CD4-positive, alpha-beta T cell treated with Interleukin-6 for 4 hours (primary cell): ENCODE measurements at regions not wholly inside any gene's neighbourhood (a gene's known extent, or its start where the extent isn't known, plus 50 kb on each side); places are given as distances from the start of the nearest gene placed in this dataset.

Experiments used
- DNase-seq: peaks from one replicate; pipeline ENCODE4 v3.0.0-alpha.2; 2020; ENCODE audit warnings: mixed read lengths

DNA sequence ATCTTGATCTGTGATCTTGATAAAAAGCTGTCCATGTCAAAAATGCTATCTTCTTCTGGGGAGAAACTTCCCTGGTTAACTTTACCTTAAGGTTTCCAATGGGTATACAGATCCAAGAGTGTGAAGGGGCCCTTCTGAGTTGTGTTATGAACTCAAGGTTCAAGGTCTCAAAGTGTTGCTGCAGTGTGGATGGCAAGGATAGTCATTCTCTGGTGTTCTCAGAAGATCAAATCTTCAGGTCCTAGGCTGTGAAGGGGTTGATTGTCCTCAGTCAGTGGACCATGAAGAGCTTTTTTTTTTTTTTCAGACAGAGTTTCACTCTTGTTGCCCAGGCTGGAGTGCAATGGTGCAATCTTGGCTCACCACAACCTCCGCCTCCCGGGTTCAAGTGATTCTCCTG lies 114.4 kb downstream of the SPTSSA start:
- no peak for DNase-seq

DNA sequence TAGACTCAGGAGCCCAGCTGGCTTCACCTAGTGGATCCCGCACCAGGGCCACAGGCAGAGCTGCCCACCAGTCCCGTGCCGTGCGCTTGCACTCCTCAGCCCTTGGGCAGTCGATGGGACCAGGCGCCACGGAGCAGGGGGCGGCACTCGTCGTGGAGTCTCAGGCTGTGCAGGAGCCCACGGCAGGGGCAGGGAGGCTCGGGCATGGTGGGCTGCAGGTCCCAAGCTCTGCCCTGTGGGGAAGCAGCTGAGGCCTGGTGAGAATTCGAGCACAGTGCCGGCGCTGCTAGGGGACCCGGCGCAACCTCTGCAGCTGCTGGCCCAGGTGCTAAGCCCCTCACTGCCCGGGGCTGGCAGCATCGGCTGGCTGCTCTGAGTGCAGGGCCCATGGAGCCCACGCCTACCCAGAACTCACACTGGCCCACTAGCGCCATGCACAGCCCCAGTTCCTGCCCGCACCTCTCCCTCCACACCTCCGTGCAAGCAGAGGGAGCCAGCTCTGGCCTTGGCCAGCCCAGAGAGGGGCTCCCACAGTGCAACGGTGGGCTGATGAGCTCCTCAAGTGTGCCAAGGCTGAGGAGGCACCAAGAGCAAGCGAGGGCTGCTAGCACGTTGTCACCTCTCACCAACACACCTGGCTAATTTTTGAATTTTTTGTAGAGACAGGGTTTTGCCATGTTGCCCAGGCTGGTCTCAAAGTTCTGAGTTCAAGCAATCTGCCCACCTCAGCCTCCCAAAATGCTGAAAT lies 116.1 kb downstream of the SPTSSA start:
- no peak for DNase-seq

DNA sequence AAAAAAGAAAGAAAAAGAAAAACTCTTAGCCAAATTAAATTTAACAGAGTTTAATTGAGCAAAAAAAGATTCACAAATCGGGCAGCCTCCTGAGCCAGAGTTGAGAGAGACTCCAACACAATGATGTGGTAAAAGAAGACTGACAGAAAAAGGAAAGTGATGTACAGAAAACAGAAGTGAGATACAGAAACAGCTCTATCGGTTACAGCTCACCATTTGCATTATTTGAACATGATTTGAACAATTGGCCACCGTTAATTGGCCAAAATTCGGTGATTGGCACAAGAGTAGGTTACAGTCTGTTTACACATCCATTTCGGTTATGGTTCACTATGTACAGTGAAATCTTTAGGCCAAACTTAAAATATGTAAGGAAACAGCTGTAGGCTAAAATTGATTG lies 117.7 kb downstream of the SPTSSA start:
- DNase-seq = no peak

DNA sequence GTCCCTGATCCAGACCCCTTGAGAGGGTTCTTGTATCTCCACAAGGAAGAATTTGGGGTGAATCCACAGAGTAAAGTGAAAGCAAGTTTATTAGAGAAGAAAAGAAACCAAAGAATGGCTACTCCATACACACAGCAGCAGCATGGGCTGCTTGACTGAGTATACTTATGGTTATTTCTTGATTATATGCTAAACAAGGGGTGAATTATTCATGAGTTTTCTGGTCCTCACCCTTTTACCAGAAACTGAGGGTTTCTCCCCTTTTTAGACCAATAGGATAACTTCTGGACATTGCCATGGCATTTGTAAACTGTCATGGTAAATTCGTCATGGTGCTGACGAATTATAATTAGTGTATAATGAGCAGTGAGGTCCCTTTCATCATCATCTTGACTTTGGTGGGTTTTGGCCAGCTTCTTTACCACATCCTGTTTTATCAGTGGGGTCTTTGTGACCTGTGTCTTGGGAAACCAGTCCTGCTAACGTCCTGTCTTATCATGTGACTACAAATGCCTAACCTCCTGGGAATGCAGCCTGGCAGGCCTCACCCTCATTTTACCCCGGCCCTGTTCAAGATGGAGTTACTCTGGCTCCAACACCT lies 121.9 kb downstream of the SPTSSA start:
- no peak for DNase-seq

DNA sequence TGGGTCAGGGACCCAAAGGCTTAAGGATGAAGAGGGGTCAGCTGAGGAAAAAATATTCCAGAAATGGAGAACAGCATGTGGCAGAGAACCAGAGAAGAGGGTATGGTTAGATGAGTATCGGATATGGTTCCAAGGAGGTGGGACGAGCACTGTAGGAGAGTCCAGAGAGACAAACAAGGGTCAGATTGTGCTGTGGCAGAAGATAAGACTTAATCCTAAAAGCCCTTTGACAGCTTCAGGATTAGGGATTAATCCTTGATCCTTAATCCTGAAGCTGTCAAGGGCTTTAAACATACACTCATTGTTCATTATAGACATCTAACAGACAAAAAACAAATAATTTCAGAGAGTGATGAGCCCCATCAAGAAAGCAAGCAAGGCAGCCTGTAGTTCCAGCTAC lies 124.0 kb downstream of the SPTSSA start:
- no peak for DNase-seq

DNA sequence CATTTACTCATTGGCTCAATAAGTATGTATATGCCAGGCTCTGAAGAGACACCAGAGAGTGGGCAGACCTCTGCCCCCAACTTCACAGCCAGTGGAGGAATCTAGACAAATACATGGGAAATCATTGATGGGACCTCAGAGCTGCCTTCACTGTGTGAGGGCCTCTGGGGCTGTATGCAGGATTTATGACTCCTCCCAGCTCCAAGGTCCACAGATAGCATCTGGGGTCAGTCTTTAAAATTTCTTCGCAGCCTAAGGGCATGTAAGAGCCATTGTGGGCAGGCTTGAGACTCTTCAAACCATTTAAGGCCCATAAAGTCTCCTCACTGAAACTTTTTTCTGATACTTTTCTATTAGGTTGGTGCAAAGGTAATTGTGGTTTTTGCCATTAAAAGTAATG lies 125.5 kb downstream of the SPTSSA start:
- DNase-seq = no peak

DNA sequence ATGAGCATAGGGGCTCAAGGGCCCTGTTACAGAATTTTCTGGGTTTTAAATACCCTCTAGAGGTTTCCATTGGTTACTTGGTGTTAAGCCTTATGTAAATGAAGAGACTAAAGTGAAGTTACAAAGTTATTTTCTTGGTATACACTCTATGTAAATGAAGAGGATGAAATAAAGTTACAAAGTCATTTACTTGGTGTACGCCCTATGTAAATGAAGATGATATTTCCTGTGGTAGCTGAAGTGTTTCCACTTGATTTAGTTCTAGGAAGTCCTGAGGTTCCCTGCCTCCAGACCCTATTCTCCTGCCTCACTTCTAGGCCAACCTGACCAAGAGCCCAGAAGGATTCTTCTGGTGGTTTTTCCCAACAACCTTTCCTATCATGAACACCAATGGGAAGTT lies 126.1 kb downstream of the SPTSSA start:
- no peak for DNase-seq

DNA sequence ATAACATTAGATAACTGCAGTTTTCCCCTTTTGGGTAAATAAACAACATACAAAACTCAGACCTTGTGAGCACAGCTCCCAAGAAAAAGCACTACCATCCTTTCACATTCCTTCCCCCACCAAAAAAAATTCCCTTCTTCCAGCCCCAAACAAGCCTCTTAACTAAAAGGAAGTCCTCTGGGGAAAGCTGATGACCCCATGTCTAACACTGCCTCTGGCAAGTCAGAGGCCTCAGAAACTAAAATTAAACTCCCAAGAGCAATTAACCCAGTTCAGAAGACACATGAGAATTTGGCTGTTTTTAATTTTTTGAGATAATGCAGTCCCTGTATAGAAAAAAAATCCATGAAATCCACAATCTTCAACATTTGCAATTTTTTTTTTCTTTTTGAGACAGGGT lies 127.7 kb downstream of the SPTSSA start:
- no peak for DNase-seq

DNA sequence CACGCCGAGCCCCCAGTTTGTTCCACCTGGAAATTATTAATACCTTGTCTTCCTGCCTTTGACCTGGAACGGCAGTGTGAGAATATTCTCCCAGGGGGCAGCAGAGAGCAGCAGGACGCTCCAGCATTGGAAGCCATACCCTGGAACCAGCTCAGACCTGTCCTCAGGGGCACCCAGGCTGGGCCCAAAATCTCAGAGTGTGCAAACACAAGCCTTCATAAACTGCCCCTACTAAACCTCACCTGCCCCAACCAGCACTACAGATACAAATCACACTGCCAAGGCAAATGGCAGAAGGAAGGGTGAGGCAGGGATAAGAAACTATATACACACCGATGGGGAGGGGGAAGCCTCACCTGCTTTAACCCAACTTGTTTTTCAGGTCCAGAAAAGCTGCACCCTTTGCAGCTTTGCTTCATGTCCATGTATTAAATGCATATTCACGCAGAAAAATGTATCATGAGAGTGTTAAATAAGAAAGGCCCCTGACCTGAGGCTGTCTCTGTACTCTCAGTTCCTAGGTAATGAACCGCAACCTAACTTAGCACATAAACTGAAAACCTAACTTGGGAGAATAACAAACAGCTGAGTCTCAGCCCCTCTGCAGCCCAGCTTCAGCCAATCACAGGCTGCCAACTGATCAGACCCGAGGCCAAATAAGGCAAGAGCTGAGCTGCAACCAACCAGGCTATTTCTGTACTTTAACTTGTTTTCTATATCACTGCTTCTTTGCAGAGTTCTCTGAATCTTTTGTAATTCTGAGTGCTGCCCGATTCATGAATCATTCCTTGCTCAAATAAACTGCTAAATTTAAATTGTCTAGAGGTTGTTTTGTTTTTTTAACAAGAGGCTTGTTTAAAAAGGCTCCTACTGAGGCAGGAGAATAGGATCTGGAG lies 130.1 kb downstream of the SPTSSA start:
- DNase-seq = peak; percentile 60

DNA sequence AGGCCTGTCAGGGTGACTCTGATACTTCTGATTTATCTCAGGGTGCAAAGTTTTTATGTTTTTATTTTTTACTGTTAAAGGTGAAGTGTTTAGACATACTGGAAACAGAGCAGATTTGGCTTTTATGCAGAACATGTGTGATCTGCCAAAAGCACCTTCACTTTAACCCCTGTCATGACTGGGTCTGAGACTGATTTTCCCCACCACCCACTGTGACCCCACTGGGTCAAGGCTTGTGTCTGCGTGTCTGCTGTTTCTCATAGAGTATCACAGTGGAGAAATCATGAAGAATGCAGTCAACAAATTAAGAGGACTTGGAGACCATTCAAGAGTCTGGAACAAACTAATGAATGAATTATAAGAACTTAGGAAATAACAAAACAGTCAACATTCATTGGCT lies 131.2 kb downstream of the SPTSSA start:
- DNase-seq = no peak

DNA sequence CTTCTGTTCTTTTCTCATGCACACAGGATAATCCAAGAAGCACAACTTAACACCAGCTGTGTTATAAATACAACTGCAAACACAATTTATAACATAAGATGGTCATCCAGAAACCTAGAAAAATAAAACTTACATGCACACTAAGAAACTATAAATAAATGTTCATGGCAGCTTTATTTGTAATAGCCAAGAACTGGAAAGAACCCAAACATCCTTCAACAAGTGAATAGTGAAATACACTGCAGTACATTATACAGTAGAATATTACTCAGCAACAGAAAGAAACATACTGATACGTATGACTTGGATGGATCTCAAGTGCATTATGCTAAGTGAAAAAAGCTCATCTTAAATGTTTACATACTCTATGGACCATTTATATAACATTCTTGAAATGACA lies 132.7 kb downstream of the SPTSSA start:
- no peak for DNase-seq

DNA sequence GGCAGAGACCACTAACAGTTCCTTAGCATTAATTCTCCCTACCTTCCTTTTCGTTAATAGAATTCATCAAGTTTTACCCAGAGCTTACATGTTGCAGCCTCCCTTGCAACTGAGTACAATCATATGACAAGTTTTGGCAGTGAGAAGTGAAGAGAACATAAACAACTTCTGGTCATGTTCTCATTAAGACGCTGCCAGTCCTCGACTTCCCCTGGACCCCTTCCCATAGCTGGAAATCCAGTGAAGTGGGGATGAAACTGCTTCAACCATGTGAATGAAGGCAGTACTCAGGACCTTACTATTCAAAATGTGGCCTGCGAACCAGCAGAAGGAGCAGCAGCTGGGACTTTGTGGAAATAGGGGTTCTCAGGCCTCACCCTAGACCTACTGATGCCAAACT lies 133.9 kb downstream of the SPTSSA start:
- no peak for DNase-seq

DNA sequence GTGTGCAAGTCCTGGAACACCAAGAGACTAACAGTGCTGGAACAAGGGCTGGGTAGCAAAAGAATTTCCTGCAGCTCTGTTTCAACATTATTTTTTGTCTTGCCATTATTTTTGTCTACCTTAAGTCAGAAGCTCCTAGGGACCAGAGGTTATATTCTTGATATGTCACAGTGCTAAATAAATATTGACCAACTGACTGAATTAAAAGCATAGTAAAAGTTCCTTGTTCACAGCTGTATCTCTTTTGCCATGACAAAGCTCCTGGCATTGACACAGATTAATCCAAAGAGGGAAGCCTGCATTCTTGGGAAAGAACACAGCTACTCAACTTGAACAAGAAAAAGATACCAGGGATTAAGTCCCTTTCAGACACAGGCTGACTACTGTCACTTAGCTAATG lies 136.5 kb downstream of the SPTSSA start:
- no peak for DNase-seq

DNA sequence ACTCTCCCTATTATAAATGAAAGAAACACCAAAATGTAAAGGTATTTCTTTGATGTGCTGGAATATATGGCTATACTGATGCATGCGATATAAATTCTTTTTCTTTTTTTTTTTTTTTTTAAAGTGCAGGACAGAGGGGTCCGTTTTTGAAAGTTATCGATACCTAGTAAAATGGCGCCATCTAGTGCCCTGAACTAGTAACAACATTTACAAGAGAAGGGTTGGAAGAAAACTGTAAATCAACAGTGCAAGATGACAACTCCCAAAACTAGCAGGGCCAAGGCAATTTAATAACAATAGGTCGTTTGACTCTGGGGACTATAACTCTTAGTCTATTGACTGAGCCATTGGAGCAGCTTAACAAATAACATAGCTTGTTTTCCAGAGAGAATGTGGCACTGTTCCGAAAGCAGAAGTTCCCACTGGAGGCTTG lies 137.7 kb downstream of the SPTSSA start:
- peak; percentile 26 for DNase-seq

DNA sequence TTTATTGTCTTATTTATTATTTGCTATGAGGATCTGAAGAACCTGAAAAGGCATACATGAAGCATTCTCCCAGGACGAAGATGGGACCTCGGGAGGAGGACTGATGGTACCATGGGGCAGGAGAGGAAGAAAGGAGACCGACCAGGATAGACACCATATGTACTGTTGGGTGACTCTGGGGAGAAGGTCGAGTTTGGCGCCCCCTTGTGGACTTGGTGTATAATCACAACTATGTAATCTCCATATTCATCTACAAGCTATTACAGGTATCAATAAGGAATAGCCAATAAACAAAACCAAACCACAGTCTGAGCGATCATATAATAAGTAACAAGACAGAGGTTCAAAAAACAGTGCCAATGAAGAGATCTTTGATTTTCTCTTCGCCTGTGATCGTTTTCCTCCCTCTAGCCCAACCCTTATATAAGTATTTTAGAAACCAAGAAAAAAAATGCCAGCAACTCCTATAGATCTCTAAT lies 139.1 kb downstream of the SPTSSA start:
- peak; percentile 76 for DNase-seq

DNA sequence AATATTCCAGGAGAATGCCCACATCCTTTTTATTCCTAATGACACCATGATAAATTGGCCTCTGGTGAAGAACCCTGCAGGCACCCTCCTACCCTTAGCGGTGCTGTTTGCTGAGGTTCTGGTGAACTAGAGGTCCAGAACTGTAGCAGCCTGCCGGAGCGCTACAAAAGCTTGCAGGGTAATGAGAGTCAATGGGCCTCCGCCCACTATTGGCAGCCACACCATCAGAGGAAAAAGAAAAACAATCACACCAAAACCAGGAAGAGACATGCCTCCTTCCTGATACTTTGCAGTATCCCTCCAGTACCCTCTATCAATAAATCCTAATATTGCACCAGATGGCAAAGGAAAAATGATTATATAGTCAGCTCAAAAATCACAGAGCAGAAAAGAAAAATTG lies 142.9 kb downstream of the SPTSSA start:
- no peak for DNase-seq

DNA sequence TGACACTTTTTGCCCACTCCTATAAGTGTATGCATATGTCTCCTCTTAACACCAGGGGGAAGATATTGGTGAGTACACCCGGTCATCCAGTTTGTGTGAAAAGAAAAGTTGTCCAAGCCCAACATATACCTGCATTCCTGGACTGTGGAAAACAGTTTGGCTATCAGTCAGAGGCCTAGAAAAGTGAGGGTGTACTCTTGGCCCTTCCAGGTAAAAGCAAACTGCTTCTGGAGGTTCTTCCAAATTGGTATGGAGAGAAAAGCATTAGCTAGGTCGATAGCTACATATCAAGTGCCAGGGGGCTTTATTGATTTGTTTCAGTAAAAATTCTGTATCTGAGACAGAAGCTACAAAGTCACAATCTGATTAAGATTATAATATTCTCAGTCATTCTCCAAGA lies 144.0 kb downstream of the SPTSSA start:
- DNase-seq = no peak

DNA sequence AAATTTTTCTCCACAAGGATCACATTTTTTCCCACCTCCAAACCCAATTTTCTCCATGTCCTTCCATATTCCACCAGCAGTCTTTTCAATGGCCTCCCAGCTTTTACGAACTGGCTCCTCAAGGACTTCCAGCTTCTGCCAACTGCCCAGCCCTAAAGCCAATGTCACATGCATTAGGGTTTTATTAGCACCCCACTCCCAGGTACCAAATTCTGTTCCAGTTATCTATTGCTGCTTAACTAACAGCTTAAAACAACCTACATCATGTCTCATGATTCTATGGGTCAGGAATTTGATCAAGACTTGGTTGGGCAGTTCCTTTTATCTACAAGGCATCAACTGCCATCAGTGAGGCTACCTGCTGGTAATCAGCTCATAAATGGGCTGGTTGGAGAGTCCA lies 151.3 kb downstream of the SPTSSA start:
- no peak for DNase-seq

DNA sequence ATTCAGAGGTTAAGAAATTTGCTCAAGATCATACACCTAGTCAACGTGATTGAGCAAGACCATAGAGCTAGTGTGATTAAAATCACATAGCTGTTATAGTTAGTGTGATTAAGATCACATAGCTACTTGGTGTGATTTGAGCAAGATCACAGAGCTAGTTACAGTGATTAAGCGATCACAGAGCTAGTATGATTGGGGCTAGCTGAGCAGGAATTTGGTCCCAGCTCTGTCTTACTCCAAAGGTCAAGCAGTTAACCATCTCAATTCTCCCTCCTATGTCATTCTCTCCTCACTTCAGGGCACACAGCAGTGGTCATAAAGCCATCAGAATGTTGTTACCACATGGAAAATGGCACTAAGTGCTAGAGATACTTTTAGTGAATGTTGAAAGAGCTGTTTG lies 158.2 kb downstream of the SPTSSA start:
- no peak for DNase-seq

DNA sequence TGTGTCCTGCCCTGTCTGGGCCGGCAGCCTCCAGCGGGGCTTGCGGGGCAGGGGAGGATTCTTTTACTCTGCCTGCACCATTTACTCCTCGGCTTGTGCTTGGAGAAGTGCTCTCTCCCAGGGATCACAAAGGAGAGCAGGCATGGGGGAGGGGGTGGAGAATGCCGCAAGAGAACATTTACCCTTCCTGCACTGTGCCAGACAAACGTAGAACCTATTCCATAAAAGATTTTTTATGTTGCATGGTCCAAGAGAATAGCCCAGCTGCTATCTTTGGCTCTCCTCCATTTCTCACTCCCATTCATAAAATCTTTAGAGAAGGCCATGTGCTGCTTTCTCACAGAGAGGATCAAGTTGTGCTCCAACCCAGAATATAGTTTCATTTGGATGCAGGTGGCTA lies 159.4 kb downstream of the SPTSSA start:
- no peak for DNase-seq

DNA sequence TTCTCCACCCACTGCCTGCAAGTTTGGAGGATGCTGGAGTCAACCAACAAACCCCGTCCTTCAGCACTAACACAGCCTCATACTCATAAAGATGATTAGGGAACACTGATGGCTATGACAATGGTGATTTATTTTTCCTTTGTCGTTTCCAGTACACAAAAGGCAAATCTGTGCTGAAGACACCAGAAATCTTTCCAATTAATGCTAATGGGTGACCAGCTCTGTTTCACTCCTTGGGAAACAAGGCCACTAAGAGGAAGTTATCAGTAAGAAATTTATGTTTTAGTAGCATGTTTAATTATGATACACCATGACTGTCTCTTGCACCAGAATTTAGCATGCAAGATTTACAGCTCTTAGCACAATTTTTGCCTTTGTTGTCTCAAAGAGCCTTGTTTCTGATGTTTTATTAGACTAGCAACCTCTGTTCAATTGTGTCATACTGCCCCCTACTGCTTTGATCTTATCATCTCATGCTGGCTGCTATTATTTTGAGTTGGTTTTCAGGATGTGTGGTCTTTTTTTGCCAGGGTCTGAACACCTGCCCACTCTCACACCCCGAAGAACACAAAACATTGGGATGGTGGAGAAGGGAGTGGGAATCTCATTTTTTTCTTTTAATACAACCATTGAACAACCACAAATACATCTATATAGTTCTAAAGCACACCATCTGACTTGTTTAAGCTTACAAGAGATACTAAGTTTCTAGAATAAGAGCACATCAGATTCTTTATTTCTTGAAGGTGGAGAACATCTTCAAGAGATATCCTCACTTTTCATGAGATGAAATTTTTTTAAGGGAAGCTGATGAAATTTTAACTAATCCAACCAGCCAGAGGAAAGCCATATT lies 160.9 kb downstream of the SPTSSA start:
- no peak for DNase-seq

DNA sequence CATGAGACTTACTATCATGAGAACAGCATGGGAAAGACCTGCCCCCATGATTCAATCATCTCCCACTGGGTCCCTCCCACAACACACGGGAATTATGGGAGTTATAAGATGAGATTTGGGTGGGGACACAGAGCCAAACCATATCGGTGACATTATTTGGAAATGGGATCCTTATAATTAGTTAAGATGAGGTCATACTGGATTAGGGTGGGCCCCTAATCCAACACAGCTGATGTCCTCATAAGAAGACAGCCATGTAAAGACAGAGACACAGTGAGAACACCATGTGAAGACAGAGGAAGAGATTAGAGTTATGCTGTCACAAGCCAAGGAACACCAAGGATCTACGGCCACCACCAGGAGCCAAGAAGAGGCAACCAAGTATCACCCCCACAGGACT lies 161.7 kb downstream of the SPTSSA start:
- no peak for DNase-seq

DNA sequence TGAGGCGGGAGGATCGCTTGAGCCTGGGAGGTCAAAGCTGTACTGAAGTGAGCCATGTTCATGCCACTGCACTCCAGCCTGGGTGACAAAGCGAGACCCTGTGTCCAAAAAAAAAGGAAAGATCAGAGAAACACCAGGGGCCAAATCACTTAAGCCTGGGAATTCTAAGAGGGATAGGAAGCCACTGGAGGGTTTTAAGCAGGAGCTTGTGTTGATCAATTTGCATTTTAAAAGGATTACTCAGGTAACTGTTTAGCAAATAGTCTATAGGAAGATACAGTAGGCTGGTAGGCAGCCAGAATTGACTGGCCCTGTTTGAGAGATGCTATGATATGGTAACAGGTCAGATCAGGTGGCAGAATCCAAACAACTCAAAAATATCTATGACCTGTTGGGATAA lies 162.7 kb downstream of the SPTSSA start:
- DNase-seq = no peak
